Fibroblast of mammary gland (primary cell): ENCODE measurements at regions not wholly inside any gene's neighbourhood (a gene's known extent, or its start where the extent isn't known, plus 50 kb on each side); places are given as distances from the start of the nearest gene placed in this dataset.
"Not testable (repeated sequence)": the region's sequence is repeated elsewhere in the genome, so short reads cannot be mapped to it uniquely, and the experiment has no call there.

Source experiments
- DNase-seq: peaks from one replicate; pipeline ENCODE4 v3.0.0-alpha.2; 2010; ENCODE audit warnings: low read depth
- H3K4me3 ChIP-seq: 2 replicates; pipeline ENCODE4 v1.5.1; 2011; ENCODE audit warnings: low read depth, mild to moderate bottlenecking, low read length, moderate library complexity; ENCODE audit not compliant: control insufficient read depth
- TF ChIP-seq, protein P1 (sequence below): conservative IDR thresholded peaks from 2 replicates; pipeline ENCODE4 v1.5.1; 2011; ENCODE audit warnings: low read depth, low read length, inconsistent platforms; ENCODE audit not compliant: control insufficient read depth, insufficient read depth

DNA sequence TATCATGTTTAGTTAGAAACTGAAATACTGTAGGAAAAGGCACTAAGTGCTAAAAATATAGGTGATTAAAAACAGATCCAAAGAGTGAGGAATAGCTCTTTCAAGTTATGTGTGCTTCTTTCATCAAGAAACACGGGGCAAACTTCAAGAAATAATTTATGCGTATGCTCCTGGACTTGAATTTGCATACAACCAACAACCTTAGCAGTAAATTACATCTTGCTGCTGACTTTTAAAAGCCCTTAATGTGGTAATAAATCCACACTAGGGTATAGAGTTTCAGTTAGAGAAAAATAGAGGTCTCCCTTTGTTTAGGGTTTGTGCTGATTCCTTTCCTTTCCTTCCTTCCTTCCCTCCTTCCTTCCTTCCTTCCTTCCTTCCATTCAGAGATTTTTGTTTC, 94.5 kb upstream of the GC start:
- H3K4me3 ChIP-seq, result no peak overlapping the region
- TF ChIP-seq, protein P1, sequence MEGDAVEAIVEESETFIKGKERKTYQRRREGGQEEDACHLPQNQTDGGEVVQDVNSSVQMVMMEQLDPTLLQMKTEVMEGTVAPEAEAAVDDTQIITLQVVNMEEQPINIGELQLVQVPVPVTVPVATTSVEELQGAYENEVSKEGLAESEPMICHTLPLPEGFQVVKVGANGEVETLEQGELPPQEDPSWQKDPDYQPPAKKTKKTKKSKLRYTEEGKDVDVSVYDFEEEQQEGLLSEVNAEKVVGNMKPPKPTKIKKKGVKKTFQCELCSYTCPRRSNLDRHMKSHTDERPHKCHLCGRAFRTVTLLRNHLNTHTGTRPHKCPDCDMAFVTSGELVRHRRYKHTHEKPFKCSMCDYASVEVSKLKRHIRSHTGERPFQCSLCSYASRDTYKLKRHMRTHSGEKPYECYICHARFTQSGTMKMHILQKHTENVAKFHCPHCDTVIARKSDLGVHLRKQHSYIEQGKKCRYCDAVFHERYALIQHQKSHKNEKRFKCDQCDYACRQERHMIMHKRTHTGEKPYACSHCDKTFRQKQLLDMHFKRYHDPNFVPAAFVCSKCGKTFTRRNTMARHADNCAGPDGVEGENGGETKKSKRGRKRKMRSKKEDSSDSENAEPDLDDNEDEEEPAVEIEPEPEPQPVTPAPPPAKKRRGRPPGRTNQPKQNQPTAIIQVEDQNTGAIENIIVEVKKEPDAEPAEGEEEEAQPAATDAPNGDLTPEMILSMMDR, result no peak
- no peak for DNase-seq

DNA sequence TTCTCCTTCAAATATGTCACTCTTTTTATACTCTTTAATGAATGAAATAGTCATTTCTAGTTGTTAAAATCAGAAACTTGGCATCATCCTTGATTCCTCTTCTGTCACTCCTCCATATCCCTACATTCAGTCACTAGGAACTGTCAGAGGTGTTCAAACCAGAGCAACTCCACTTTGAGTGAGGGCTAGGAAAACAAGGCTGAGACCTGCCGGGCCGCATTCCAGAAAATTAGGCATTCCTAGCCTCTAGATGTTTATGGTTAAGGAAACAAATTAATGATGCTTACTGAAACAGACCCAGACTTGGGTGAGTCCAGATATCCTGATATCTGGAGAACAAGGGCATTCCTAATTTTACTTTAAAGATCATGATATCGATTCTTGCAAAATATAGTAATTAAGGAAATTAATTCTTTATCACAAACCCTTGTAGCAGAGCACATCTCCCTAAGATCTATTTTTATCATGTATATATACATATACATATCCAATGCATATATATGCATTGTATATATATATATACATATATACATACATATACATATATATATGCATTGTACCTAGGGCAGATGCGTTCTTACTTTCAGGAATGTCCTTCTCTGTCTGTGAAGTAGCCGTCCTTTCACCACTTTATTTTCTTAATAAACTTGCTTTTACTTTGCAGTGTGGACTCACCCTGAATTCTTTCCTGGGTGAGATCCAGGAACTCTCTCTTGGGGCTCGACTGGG, 98.4 kb upstream of the GC start:
- no peak for DNase-seq
- TF ChIP-seq, protein P1, result no peak

DNA sequence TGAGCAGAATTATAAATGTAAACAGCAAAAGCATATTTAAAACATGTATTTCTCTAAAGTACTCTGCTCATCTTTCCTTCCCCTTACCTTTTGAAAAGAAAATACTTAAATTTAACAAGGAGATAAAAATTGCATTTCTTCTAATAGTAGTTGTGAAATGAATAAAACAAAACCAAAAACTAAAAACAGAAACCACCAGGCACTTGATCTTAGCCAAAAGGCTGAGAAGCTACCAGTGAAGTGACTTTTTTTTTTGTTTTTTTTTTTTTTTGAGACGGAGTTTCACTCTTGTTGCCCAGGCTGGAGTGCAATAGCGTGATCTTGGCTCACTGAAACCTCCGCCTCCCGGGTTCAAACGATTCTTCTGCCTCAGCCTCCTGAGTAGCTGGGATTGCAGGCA, 116.5 kb upstream of the GC start:
- not testable (repeated sequence) for DNase-seq, H3K4me3 ChIP-seq

More for the DNA sequence above, 98.4 kb upstream of the GC start:
- H3K4me3 ChIP-seq, result no peak overlapping the region

DNA sequence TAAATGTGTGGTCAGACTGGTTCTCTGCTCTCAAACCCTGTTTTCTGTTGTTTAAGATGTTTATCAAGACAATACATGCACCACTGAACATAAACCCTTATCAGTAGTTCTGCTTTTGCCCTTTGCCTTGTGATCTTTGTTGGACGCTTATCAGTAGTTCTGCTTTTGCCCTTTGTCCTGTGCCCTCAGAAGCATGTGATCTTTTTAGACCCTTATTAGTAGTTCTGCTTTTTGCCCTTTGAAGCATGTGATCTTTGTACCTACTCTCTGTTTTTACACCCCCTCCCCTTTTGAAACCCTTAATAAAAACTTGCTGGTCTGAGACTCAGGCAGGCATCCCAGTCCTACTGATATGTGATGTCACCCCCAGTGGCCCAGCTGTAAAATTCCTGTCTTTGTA, 121.7 kb upstream of the GC start:
- H3K4me3 ChIP-seq, DNase-seq: not testable (repeated sequence)

DNA sequence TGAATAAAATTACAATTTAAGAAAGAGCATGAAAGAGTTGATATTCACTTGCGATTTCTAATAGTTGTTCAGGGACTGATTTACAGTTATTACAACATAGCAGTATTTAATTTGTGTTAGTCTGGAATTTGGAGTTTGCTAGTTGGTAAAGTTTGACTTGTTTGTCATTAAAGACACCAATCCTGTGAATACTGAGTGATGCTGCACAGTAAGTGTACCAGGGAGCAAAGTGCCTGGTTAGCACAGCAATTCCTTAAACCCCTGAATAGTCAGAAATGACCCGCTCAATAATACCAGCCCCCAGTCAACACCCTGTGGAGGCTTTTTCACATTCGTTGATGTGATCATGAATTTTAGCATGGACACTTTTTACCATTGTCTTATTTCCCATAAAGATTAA, 122.2 kb upstream of the GC start:
- TF ChIP-seq, protein P1, result no peak
- no peak for DNase-seq

DNA sequence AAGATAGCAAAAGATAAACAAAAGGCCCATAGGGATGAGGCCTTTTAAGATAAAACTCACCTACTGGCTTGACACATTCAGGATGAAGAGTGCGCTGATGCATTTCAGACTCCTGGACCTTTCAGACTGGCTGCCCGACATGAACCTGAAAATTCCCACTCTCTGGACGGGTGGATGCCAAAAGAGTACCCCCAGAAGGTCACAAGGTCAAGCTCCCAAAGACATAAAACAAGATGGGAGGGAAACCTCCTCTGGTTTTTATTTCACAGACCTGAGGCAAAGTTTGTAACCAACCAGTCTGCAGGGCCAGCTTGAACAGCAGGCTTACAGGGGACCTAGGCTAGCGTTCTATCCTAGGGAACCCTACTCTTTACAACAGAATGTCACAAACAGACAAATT, 123.2 kb upstream of the GC start:
- TF ChIP-seq, protein P1, result no peak
- no peak for DNase-seq
- no peak overlapping the region for H3K4me3 ChIP-seq

More for the DNA sequence above, 122.2 kb upstream of the GC start:
- H3K4me3 ChIP-seq, result no peak overlapping the region

DNA sequence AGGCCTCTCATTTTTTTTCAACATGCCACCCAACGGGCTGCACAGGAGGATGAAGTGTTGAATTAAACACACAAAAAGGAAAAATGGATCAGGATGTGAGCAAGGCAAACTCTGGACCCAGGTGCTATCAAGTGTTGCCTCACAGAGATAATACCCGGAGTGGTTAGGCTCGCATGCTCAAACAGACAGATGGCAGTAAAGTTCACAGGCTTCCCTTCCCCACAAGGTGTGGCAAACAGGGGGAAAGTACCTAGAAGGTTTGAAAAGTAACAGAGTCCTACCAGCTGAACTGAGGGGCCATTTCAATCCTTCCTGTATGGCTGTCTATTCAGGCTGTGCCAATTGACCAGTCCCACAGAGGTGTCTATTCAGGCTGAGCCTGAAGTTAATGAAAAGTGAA, 123.9 kb upstream of the GC start:
- no peak for DNase-seq
- TF ChIP-seq, protein P1, result no peak
- no peak overlapping the region for H3K4me3 ChIP-seq

DNA sequence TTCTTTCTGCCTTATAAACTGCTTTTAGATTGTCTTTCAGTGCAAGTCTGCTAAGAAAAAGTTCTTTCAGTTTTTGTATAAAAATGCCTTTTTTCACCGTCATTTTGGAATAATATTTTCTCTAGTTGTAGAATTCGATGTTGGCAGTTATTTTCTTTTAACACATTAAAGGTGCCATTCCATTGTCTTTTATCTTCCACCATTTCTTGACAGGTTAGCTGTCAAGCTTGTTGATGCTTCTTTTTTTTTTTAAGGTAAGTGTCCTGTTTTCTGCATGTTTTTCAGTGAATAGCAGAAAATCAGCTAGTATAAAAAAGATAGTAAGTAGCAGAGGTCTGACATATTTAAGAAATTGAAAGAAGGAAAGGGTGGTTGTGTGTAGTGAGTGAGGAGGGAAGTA, 118.5 kb upstream of the NPFFR2 start:
- no peak for DNase-seq
- TF ChIP-seq, protein P1, result no peak
- H3K4me3 ChIP-seq, result no peak overlapping the region
